ENCODE measurements at regions not wholly inside any gene's neighbourhood (a gene's known extent, or its start where the extent isn't known, plus 50 kb on each side); places are given as distances from the start of the nearest gene placed in this dataset.

- TF ChIP-seq FOXM1 (IDR thresholded peaks at IDR 0.05; ENCODE audit: borderline replicate concordance), result no peak
- TF ChIP-seq HDGF (IDR thresholded peaks at IDR 0.05; ENCODE audit: borderline replicate concordance), result no peak
- TF ChIP-seq SUZ12 (IDR thresholded peaks at IDR 0.05), result no peak
- no peak for TF ChIP-seq ELF4 (IDR thresholded peaks at IDR 0.05)
- TF ChIP-seq ZNF384 (IDR thresholded peaks at IDR 0.05), result no peak
- no peak for TF ChIP-seq BHLHE40 (IDR thresholded peaks at IDR 0.05; ENCODE audit: borderline replicate concordance)
- TF ChIP-seq SP1 (IDR thresholded peaks at IDR 0.05), result no peak
- TF ChIP-seq CTBP1 (IDR thresholded peaks at IDR 0.05; ENCODE audit: borderline replicate concordance), result no peak
- no peak for TF ChIP-seq FOXA1 (IDR thresholded peaks at IDR 0.05)
- no peak for TF ChIP-seq FOXK2 (IDR thresholded peaks at IDR 0.05)
- no peak for TF ChIP-seq ARNT (IDR thresholded peaks at IDR 0.05)
- TF ChIP-seq LEF1 (IDR thresholded peaks at IDR 0.05; ENCODE audit: borderline replicate concordance), result no peak
- no peak for TF ChIP-seq NFRKB (IDR thresholded peaks at IDR 0.05)
These were observed 303.1 kb upstream of the PTGER4 start for GRCh38 chr5:40376566-40376965.
